ENCODE measurements at regions not wholly inside any gene's neighbourhood (a gene's known extent, or its start where the extent isn't known, plus 50 kb on each side); places are given as distances from the start of the nearest gene placed in this dataset.

DNA sequence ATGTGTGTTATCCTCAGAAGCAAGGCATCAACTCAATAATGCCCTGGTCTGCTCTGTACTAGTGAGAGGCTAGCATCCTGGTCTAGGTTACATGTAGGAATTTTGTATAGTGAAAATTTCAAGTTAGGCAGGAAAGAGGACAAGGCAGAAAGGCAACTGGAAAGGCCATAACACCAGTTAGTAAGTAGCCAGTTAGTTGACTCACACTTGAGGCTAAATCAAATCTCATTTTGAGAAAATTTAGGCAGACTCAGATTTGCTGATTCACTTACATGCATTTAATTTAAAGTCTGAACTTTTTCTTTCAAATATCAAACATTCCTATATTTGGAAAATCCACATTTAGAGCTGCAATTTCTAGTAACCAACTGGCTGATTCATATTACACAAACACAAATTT, 184.5 kb upstream of the TCF21 start:
- Histone ChIP-seq H3K36me3 (ENCODE audit: control insufficient read depth, insufficient read depth, low read length) (no peaks in the 10 kb centered on the region), H3K27me3 (ENCODE audit: control insufficient read depth, insufficient read depth, low read length) (no peaks in the 10 kb centered on the region), H3K4me3 (ENCODE audit: low read depth, low read length) (no peak overlapping the region)
- no peak for DNase-seq (ENCODE audit: low read depth)
- TF ChIP-seq, protein P1, sequence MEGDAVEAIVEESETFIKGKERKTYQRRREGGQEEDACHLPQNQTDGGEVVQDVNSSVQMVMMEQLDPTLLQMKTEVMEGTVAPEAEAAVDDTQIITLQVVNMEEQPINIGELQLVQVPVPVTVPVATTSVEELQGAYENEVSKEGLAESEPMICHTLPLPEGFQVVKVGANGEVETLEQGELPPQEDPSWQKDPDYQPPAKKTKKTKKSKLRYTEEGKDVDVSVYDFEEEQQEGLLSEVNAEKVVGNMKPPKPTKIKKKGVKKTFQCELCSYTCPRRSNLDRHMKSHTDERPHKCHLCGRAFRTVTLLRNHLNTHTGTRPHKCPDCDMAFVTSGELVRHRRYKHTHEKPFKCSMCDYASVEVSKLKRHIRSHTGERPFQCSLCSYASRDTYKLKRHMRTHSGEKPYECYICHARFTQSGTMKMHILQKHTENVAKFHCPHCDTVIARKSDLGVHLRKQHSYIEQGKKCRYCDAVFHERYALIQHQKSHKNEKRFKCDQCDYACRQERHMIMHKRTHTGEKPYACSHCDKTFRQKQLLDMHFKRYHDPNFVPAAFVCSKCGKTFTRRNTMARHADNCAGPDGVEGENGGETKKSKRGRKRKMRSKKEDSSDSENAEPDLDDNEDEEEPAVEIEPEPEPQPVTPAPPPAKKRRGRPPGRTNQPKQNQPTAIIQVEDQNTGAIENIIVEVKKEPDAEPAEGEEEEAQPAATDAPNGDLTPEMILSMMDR (IDR thresholded peaks at IDR 0.05; ENCODE audit: insufficient read depth, low read length, poor library complexity, severe bottlenecking), result no peak

- no peaks in the 10 kb centered on the region for H3K36me3 ChIP-seq (ENCODE audit: control insufficient read depth, insufficient read depth, low read length)
- DNase-seq (ENCODE audit: low read depth), result no peak
- TF ChIP-seq, protein P1 (IDR thresholded peaks at IDR 0.05; ENCODE audit: insufficient read depth, low read length, poor library complexity, severe bottlenecking), result no peak
Observed at GRCh38 chr6:133705066-133705465, 183.8 kb upstream of the TCF21 start.

DNA sequence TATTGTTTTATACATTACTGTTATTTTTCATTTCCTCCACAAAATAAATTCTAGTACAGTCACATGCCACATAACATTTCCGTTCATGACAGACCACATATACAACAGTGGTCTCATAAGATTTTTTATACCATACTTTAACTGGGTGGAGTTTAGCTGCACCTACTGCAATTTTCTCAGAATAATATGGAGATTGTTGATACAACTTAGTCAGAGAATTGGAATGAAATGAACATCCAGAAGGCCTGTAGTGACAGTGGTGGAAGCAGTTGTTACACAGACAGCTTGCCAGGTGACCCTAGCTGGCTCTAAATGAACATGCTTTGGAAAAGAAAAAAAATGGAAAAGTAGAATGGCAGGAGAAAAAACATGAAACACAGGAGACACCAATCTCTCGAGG, 183.2 kb upstream of the TCF21 start:
- DNase-seq (ENCODE audit: low read depth), result no peak
- Histone ChIP-seq H3K36me3 (ENCODE audit: control insufficient read depth, insufficient read depth, low read length) (no peaks in the 10 kb centered on the region), H3K27me3 (ENCODE audit: control insufficient read depth, insufficient read depth, low read length) (no peaks in the 10 kb centered on the region), H3K4me3 (ENCODE audit: low read depth, low read length) (no peak overlapping the region)
- TF ChIP-seq, protein P1 (IDR thresholded peaks at IDR 0.05; ENCODE audit: insufficient read depth, low read length, poor library complexity, severe bottlenecking), result no peak

More at GRCh38 chr6:133705066-133705465, 183.8 kb upstream of the TCF21 start:
- Histone ChIP-seq H3K27me3 (ENCODE audit: control insufficient read depth, insufficient read depth, low read length) (no peaks in the 10 kb centered on the region), H3K4me3 (ENCODE audit: low read depth, low read length) (no peak overlapping the region)

- TF ChIP-seq, protein P1 (IDR thresholded peaks at IDR 0.05; ENCODE audit: insufficient read depth, low read length, poor library complexity, severe bottlenecking), result no peak
- DNase-seq (ENCODE audit: low read depth), result no peak
- H3K36me3 ChIP-seq (ENCODE audit: control insufficient read depth, insufficient read depth, low read length), result no peaks in the 10 kb centered on the region
- no peak overlapping the region for H3K4me3 ChIP-seq (ENCODE audit: low read depth, low read length)
- no peaks in the 10 kb centered on the region for H3K27me3 ChIP-seq (ENCODE audit: control insufficient read depth, insufficient read depth, low read length)
Observed at GRCh38 chr6:133707456-133707855, 181.5 kb upstream of the TCF21 start.

- Histone ChIP-seq H3K27me3 (ENCODE audit: control insufficient read depth, insufficient read depth, low read length) (no peaks in the 10 kb centered on the region), H3K36me3 (ENCODE audit: control insufficient read depth, insufficient read depth, low read length) (no peaks in the 10 kb centered on the region), H3K4me3 (ENCODE audit: low read depth, low read length) (no peak overlapping the region)
- DNase-seq (ENCODE audit: low read depth), result no peak
- TF ChIP-seq, protein P1 (IDR thresholded peaks at IDR 0.05; ENCODE audit: insufficient read depth, low read length, poor library complexity, severe bottlenecking), result no peak
Observed at GRCh38 chr6:133710826-133711225, 178.1 kb upstream of the TCF21 start.

DNA sequence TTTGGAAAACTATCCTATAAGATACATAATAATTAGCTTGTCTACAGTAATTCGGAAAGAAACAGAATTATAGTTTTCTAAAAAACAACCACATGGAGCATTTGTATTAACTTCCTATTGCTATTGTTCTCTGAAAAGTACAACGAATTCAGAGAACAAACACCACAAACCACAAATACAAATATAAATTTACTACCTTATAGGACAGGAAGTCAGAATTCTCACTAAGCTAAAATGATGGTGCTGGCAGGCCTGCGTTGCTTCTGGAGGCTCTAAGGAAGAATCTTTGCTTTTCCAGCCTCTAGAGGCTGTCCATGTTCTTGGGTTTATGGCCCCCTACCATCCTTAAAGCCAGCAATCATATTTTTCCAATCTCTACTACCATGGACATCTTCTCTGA, 173.6 kb upstream of the TCF21 start:
- Histone ChIP-seq H3K4me3 (ENCODE audit: low read depth, low read length) (no peak overlapping the region), H3K36me3 (ENCODE audit: control insufficient read depth, insufficient read depth, low read length) (no peaks in the 10 kb centered on the region), H3K27me3 (ENCODE audit: control insufficient read depth, insufficient read depth, low read length) (no peaks in the 10 kb centered on the region)
- TF ChIP-seq, protein P1 (IDR thresholded peaks at IDR 0.05; ENCODE audit: insufficient read depth, low read length, poor library complexity, severe bottlenecking), result no peak
- no peak for DNase-seq (ENCODE audit: low read depth)

All from kidney epithelial cell (primary cell).